ENCODE measurements at regions not wholly inside any gene's neighbourhood (a gene's known extent, or its start where the extent isn't known, plus 50 kb on each side); places are given as distances from the start of the nearest gene placed in this dataset.

- Histone ChIP-seq H4K91ac (ENCODE audit: low read depth, low read length, poor library complexity) (no peak overlapping the region), H2BK15ac (ENCODE audit: low read length) (no peak overlapping the region), H3K4ac (ENCODE audit: low read length) (no peak overlapping the region), H2AK5ac (ENCODE audit: low read depth, low read length) (no peak overlapping the region), H3K4me3 (ENCODE audit: low read length in 2 of 2) (no peak overlapping the region), H3K9me3 (replicated peaks in 1 of 2; ENCODE audit: control insufficient read depth in 2 of 2, insufficient read depth in 1 of 2, low read depth in 1 of 2, low read length in 2 of 2) (no peaks in the 10 kb centered on the region), H2BK12ac (ENCODE audit: low read length) (no peak overlapping the region), H3K79me1 (ENCODE audit: low read depth, low read length) (no peaks in the 10 kb centered on the region), H3K4me2 (ENCODE audit: insufficient read depth, low read length, poor library complexity, severe bottlenecking) (no peak overlapping the region), H3K14ac (ENCODE audit: low read length) (no peak overlapping the region), H3K36me3 (replicated peaks in 1 of 2; ENCODE audit: control insufficient read depth in 2 of 2, insufficient read depth in 2 of 2, low read length in 2 of 2) (no peaks in the 10 kb centered on the region), H3K27me3 (ENCODE audit: control insufficient read depth in 3 of 3, insufficient read depth in 3 of 3, low read depth in 1 of 3, low read length in 3 of 3) (no peaks in the 10 kb centered on the region), H2AFZ (ENCODE audit: low read length) (no peak overlapping the region), H3K4me1 (ENCODE audit: control insufficient read depth in 2 of 2, insufficient read depth in 1 of 2, low read depth in 1 of 2, low read length in 2 of 2) (no peaks in the 10 kb centered on the region), H3K27ac (replicated peaks; ENCODE audit: low read length) (no peak overlapping the region), H3K9ac (ENCODE audit: low read depth, low read length, poor library complexity) (no peak overlapping the region), H3K18ac (ENCODE audit: low read length) (no peak overlapping the region), H2BK5ac (ENCODE audit: low read length) (no peak overlapping the region), H4K8ac (ENCODE audit: low read depth, low read length) (no peak overlapping the region), H3K23ac (ENCODE audit: low read depth, low read length, poor library complexity) (no peak overlapping the region), H2BK120ac (ENCODE audit: low read depth, low read length) (no peak overlapping the region)
- no peak for DNase-seq (ENCODE audit: low spot score)
- WGBS, 2 donors (ENCODE audit: extremely low coverage in 2 of 2, insufficient read length in 2 of 2, insufficient replicate concordance in 1 of 2): no CpG with 5 or more reads among the region's 1 CpG
Measured at GRCh38 chr3:106438887-106439286, 570.1 kb upstream of the CBLB start.

- Histone ChIP-seq H3K4ac (ENCODE audit: low read length) (no peak overlapping the region), H2BK5ac (ENCODE audit: low read length) (no peak overlapping the region), H3K9ac (ENCODE audit: low read depth, low read length, poor library complexity) (no peak overlapping the region), H3K23ac (ENCODE audit: low read depth, low read length, poor library complexity) (no peak overlapping the region), H3K4me1 (ENCODE audit: control insufficient read depth in 2 of 2, insufficient read depth in 1 of 2, low read depth in 1 of 2, low read length in 2 of 2) (no peaks in the 10 kb centered on the region), H4K8ac (ENCODE audit: low read depth, low read length) (no peak overlapping the region), H3K14ac (ENCODE audit: low read length) (no peak overlapping the region), H3K36me3 (replicated peaks in 1 of 2; ENCODE audit: control insufficient read depth in 2 of 2, insufficient read depth in 2 of 2, low read length in 2 of 2) (no peaks in the 10 kb centered on the region), H2AK5ac (ENCODE audit: low read depth, low read length) (no peak overlapping the region), H3K27ac (replicated peaks; ENCODE audit: low read length) (no peak overlapping the region), H3K4me2 (ENCODE audit: insufficient read depth, low read length, poor library complexity, severe bottlenecking) (no peak overlapping the region), H3K79me1 (ENCODE audit: low read depth, low read length) (no peaks in the 10 kb centered on the region), H3K9me3 (replicated peaks in 1 of 2; ENCODE audit: control insufficient read depth in 2 of 2, insufficient read depth in 1 of 2, low read depth in 1 of 2, low read length in 2 of 2) (no peaks in the 10 kb centered on the region), H2BK12ac (ENCODE audit: low read length) (no peak overlapping the region), H4K91ac (ENCODE audit: low read depth, low read length, poor library complexity) (no peak overlapping the region), H2BK15ac (ENCODE audit: low read length) (no peak overlapping the region), H3K18ac (ENCODE audit: low read length) (no peak overlapping the region), H3K27me3 (ENCODE audit: control insufficient read depth in 3 of 3, insufficient read depth in 3 of 3, low read depth in 1 of 3, low read length in 3 of 3) (no peaks in the 10 kb centered on the region), H2AFZ (ENCODE audit: low read length) (no peak overlapping the region), H2BK120ac (ENCODE audit: low read depth, low read length) (no peak overlapping the region), H3K4me3 (ENCODE audit: low read length in 2 of 2) (no peak overlapping the region)
- no CpG with 5 or more reads among the region's 2 CpGs for WGBS, 2 donors (ENCODE audit: extremely low coverage in 2 of 2, insufficient read length in 2 of 2, insufficient replicate concordance in 1 of 2)
- no peak for DNase-seq (ENCODE audit: low spot score)
Measured at GRCh38 chr3:106440672-106441071, 571.9 kb upstream of the CBLB start.

GRCh38 chr3:106446271-106446670, 577.5 kb upstream of the CBLB start:
- Histone ChIP-seq H3K4me2 (ENCODE audit: insufficient read depth, low read length, poor library complexity, severe bottlenecking) (no peak overlapping the region), H3K27ac (replicated peaks; ENCODE audit: low read length) (no peak overlapping the region), H3K4ac (ENCODE audit: low read length) (no peak overlapping the region), H2BK120ac (ENCODE audit: low read depth, low read length) (no peak overlapping the region), H3K4me3 (ENCODE audit: low read length in 2 of 2) (no peak overlapping the region), H4K91ac (ENCODE audit: low read depth, low read length, poor library complexity) (no peak overlapping the region), H3K79me1 (ENCODE audit: low read depth, low read length) (no peaks in the 10 kb centered on the region), H3K4me1 (ENCODE audit: control insufficient read depth in 2 of 2, insufficient read depth in 1 of 2, low read depth in 1 of 2, low read length in 2 of 2) (no peaks in the 10 kb centered on the region), H4K8ac (ENCODE audit: low read depth, low read length) (no peak overlapping the region), H2BK5ac (ENCODE audit: low read length) (no peak overlapping the region), H2AFZ (ENCODE audit: low read length) (peak overlapping the region; percentile 3), H3K23ac (ENCODE audit: low read depth, low read length, poor library complexity) (no peak overlapping the region), H3K9ac (ENCODE audit: low read depth, low read length, poor library complexity) (no peak overlapping the region), H3K14ac (ENCODE audit: low read length) (no peak overlapping the region), H3K36me3 (replicated peaks in 1 of 2; ENCODE audit: control insufficient read depth in 2 of 2, insufficient read depth in 2 of 2, low read length in 2 of 2) (no peaks in the 10 kb centered on the region), H2AK5ac (ENCODE audit: low read depth, low read length) (no peak overlapping the region), H2BK15ac (ENCODE audit: low read length) (no peak overlapping the region), H3K9me3 (replicated peaks in 1 of 2; ENCODE audit: control insufficient read depth in 2 of 2, insufficient read depth in 1 of 2, low read depth in 1 of 2, low read length in 2 of 2) (no peaks in the 10 kb centered on the region), H3K18ac (ENCODE audit: low read length) (no peak overlapping the region), H2BK12ac (ENCODE audit: low read length) (no peak overlapping the region), H3K27me3 (ENCODE audit: control insufficient read depth in 3 of 3, insufficient read depth in 3 of 3, low read depth in 1 of 3, low read length in 3 of 3) (no peaks in the 10 kb centered on the region)
- no CpG with 5 or more reads among the region's 4 CpGs for WGBS, 2 donors (ENCODE audit: extremely low coverage in 2 of 2, insufficient read length in 2 of 2, insufficient replicate concordance in 1 of 2)
- DNase-seq (ENCODE audit: low spot score): no peak

- Histone ChIP-seq H3K23ac (ENCODE audit: low read depth, low read length, poor library complexity) (no peak overlapping the region), H2BK12ac (ENCODE audit: low read length) (no peak overlapping the region), H3K36me3 (replicated peaks in 1 of 2; ENCODE audit: control insufficient read depth in 2 of 2, insufficient read depth in 2 of 2, low read length in 2 of 2) (no peaks in the 10 kb centered on the region), H2BK5ac (ENCODE audit: low read length) (no peak overlapping the region), H2BK15ac (ENCODE audit: low read length) (no peak overlapping the region), H3K4ac (ENCODE audit: low read length) (no peak overlapping the region), H3K4me3 (ENCODE audit: low read length in 2 of 2) (no peak overlapping the region), H3K79me1 (ENCODE audit: low read depth, low read length) (no peaks in the 10 kb centered on the region), H4K8ac (ENCODE audit: low read depth, low read length) (no peak overlapping the region), H3K9me3 (replicated peaks in 1 of 2; ENCODE audit: control insufficient read depth in 2 of 2, insufficient read depth in 1 of 2, low read depth in 1 of 2, low read length in 2 of 2) (no peaks in the 10 kb centered on the region), H3K18ac (ENCODE audit: low read length) (no peak overlapping the region), H3K27me3 (ENCODE audit: control insufficient read depth in 3 of 3, insufficient read depth in 3 of 3, low read depth in 1 of 3, low read length in 3 of 3) (no peaks in the 10 kb centered on the region), H2BK120ac (ENCODE audit: low read depth, low read length) (no peak overlapping the region), H3K4me2 (ENCODE audit: insufficient read depth, low read length, poor library complexity, severe bottlenecking) (no peak overlapping the region), H3K4me1 (ENCODE audit: control insufficient read depth in 2 of 2, insufficient read depth in 1 of 2, low read depth in 1 of 2, low read length in 2 of 2) (peaks cover 0 to under 1% of the 10 kb centered on the region in 2 donors), H2AK5ac (ENCODE audit: low read depth, low read length) (no peak overlapping the region), H3K27ac (replicated peaks; ENCODE audit: low read length) (no peak overlapping the region), H3K9ac (ENCODE audit: low read depth, low read length, poor library complexity) (no peak overlapping the region), H2AFZ (ENCODE audit: low read length) (no peak overlapping the region), H4K91ac (ENCODE audit: low read depth, low read length, poor library complexity) (no peak overlapping the region), H3K14ac (ENCODE audit: low read length) (no peak overlapping the region)
- DNase-seq (ENCODE audit: low spot score): no peak
Measured at GRCh38 chr3:106447723-106448301, 579.0 kb upstream of the CBLB start.

Measured in neuronal stem cell (in vitro differentiated cells).